ENCODE measurements at regions not wholly inside any gene's neighbourhood (a gene's known extent, or its start where the extent isn't known, plus 50 kb on each side); places are given as distances from the start of the nearest gene placed in this dataset.

GRCh38 chr3:63046580-63046979 is 171.4 kb upstream of the CADPS start:
- TF ChIP-seq CTCF (IDR thresholded peaks at IDR 0.05), result no peak
- no peak for TF ChIP-seq EP300 (IDR thresholded peaks at IDR 0.05)
- no peak for TF ChIP-seq POLR2AphosphoS5 (IDR thresholded peaks at IDR 0.05)

Data from sigmoid colon (tissue), 4 donors.